Ishikawa (cell line): ENCODE measurements at regions not wholly inside any gene's neighbourhood (a gene's known extent, or its start where the extent isn't known, plus 50 kb on each side); places are given as distances from the start of the nearest gene placed in this dataset.

Experiments used
- CEBPB ChIP-seq: IDR thresholded peaks from 2 replicates; pipeline ENCODE4 v1.6.1; 2012
- CREB1 ChIP-seq: IDR thresholded peaks from 2 replicates; pipeline ENCODE4 v1.6.1; 2012; ENCODE audit warnings: low read depth
- EGR1 ChIP-seq: IDR thresholded peaks from 2 replicates; pipeline ENCODE4 v1.6.1; 2012
- EP300 ChIP-seq: IDR thresholded peaks from 2 replicates; pipeline ENCODE4 v1.6.1; 2012; ENCODE audit warnings: borderline replicate concordance
- FOXM1 ChIP-seq: IDR thresholded peaks from 2 replicates; pipeline ENCODE4 v1.6.1; 2012; ENCODE audit warnings: low read depth, borderline replicate concordance
- NFIC ChIP-seq: IDR thresholded peaks from 2 replicates; pipeline ENCODE4 v1.6.1; 2012
- RAD21 ChIP-seq: IDR thresholded peaks from 2 replicates; pipeline ENCODE4 v1.6.1; 2012; ENCODE audit warnings: low read depth
- REST ChIP-seq: IDR thresholded peaks from 2 replicates; pipeline ENCODE4 v1.6.1; 2012; ENCODE audit warnings: low read depth, mild to moderate bottlenecking
- TAF1 ChIP-seq: IDR thresholded peaks from 2 replicates; pipeline ENCODE4 v1.6.1; 2012; ENCODE audit warnings: low read depth, mild to moderate bottlenecking
- TCF12 ChIP-seq: IDR thresholded peaks from 2 replicates; pipeline ENCODE4 v1.6.1; 2012; ENCODE audit warnings: low read depth
- TEAD4 ChIP-seq: IDR thresholded peaks from 2 replicates; pipeline ENCODE4 v1.6.1; 2012
- YY1 ChIP-seq: IDR thresholded peaks from 2 replicates; pipeline ENCODE4 v1.6.1; 2012; ENCODE audit warnings: low read depth
- ZBTB7A ChIP-seq: IDR thresholded peaks from 2 replicates; pipeline ENCODE4 v1.6.1; 2012; ENCODE audit warnings: low read depth
- TF ChIP-seq, protein P1 (sequence below): IDR thresholded peaks from 2 replicates; pipeline ENCODE4 v1.6.1; 2012
- TF ChIP-seq, protein P2 (sequence below): IDR thresholded peaks from 2 replicates; pipeline ENCODE4 v1.6.1; 2012

DNA sequence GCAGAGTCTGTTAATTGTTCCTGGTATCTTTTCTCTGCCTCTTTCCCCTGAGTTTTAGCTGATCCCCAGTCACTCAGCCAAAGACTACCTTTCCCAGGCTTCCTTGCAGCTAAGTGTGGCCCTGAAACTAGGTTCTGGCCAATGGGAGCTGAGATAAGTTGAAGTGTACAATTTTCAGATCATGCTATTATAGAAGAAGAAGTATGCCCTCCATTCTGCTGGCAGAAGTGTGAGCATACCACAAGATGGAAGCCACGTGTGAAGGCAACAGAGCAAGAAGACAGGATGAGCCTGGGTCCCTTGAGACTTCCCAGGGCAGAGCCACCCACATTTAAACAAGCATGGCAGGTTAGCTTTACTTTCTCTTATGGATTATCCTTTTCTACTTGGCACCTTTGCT, 273.2 kb downstream of the HIVEP2 start:
- TF ChIP-seq TCF12, result no peak
- TF ChIP-seq, protein P1, sequence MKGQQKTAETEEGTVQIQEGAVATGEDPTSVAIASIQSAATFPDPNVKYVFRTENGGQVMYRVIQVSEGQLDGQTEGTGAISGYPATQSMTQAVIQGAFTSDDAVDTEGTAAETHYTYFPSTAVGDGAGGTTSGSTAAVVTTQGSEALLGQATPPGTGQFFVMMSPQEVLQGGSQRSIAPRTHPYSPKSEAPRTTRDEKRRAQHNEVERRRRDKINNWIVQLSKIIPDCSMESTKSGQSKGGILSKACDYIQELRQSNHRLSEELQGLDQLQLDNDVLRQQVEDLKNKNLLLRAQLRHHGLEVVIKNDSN, result no peak
- TF ChIP-seq ZBTB7A, result no peak
- no peak for TF ChIP-seq TEAD4
- TF ChIP-seq CEBPB, result no peak
- TF ChIP-seq RAD21, result no peak
- no peak for TF ChIP-seq REST
- TF ChIP-seq, protein P2, sequence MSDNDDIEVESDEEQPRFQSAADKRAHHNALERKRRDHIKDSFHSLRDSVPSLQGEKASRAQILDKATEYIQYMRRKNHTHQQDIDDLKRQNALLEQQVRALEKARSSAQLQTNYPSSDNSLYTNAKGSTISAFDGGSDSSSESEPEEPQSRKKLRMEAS, result no peak
- TF ChIP-seq NFIC, result no peak
- TF ChIP-seq TAF1, result no peak

DNA sequence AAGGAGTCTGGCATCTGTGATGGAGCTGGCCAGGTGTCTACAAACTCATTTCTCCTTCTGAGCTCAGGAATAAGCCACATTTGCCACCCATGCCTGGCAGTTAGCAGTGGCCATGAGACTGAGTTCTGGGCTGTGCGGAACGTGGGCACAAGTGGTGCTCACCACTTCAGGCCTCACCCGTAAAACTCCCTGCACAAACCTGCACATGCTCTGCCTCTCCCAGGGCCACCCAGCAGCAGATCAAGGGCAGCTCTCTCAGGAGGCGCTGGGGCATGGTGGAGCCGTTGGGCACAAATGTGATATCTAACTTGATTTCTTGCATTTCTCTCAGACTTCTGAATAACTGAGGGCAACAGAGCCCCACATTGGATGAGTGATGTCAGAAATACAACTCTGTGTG, 269.5 kb downstream of the HIVEP2 start:
- TF ChIP-seq EGR1 (no peak), CEBPB (no peak), CREB1 (no peak), FOXM1 (no peak), REST (no peak), TEAD4 (no peak), TAF1 (no peak), RAD21 (no peak), TCF12 (no peak), NFIC (no peak), YY1 (no peak), ZBTB7A (no peak), EP300 (no peak)
- TF ChIP-seq, protein P1, result no peak

DNA sequence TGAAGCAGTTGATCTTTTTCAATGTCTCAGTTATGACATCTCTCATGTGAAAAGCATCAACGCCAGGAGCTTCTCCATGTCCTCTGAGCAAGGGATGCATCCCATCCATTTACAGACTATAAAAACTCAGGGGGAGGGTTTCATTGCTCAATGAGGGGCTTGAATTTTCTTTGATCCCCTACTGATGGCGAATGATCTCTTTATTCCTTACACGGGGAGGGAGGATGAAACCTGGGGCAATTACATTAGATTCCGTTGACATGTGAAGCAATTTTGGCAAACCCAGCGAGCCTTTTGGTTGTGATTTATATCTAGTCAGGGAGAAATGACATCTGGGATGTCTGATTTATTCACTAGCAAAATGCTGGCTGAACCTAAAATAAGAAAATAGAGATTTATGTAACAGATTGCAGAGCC, 268.9 kb downstream of the HIVEP2 start:
- no peak for TF ChIP-seq CREB1
- no peak for TF ChIP-seq YY1
- no peak for TF ChIP-seq TCF12
- TF ChIP-seq EGR1, result no peak
- no peak for TF ChIP-seq RAD21
- TF ChIP-seq CEBPB, result no peak
- no peak for TF ChIP-seq NFIC
- TF ChIP-seq EP300, result no peak
- TF ChIP-seq, protein P2, result no peak
- no peak for TF ChIP-seq ZBTB7A
- TF ChIP-seq, protein P1, result no peak
- no peak for TF ChIP-seq FOXM1
- no peak for TF ChIP-seq TEAD4
- no peak for TF ChIP-seq TAF1
- TF ChIP-seq REST, result no peak

GRCh38 chr6:142676647-142677192, 268.3 kb downstream of the HIVEP2 start:
- TF ChIP-seq REST (no peak), EP300 (no peak), TEAD4 (no peak), NFIC (no peak), CEBPB (no peak), YY1 (no peak), ZBTB7A (no peak), FOXM1 (no peak), CREB1 (no peak), EGR1 (no peak), RAD21 (no peak), TCF12 (no peak)
- TF ChIP-seq, protein P1, result no peak
